HEK293 (cell line): ENCODE measurements at regions not wholly inside any gene's neighbourhood (a gene's known extent, or its start where the extent isn't known, plus 50 kb on each side); places are given as distances from the start of the nearest gene placed in this dataset.

Source experiments
- CTCF ChIA-PET: fragments of 350-600 bp; formaldehyde crosslinking; extraction: SDS; loops from one replicate; lab custom pipeline; 2021; ENCODE audit warnings: antibody characterized with exemption; lab: Yijun Ruan, JAX
- POLR2A ChIA-PET: fragments of 300-600 bp; formaldehyde crosslinking; extraction: SDS; loops from one replicate; lab custom pipeline; 2020; ENCODE audit warnings: antibody characterized with exemption, inconsistent platforms; lab: Yijun Ruan, JAX
- H3K27ac ChIP-seq: fragments of 200-500 bp; sonication (Bioruptor generic); 2 replicates; pipeline ENCODE4 v1.5.1; 2014; ENCODE audit warnings: low read depth, low read length, control low read depth, inconsistent platforms; ENCODE audit errors: extremely low read depth
- H3K36me3 ChIP-seq, 2 experiments: fragments of 200-500 bp in 1 of 2; sonication (Bioruptor generic) in 1 of 2; 1 replicate in 1 of 2; 2 replicates in 1 of 2; pipeline ENCODE4 v1.5.1; 2014 to 2017; ENCODE audit warnings: inconsistent platforms in 2 of 2, low read length in 2 of 2; ENCODE audit not compliant: control insufficient read depth in 2 of 2, insufficient read depth in 1 of 2
- H3K4me1 ChIP-seq: fragments of 200-500 bp; sonication (Bioruptor generic); 2 replicates; pipeline ENCODE4 v1.5.1; 2014; ENCODE audit warnings: mild to moderate bottlenecking, low read length, inconsistent platforms; ENCODE audit not compliant: control insufficient read depth, insufficient read depth
- H3K4me3 ChIP-seq: 2 replicates; pipeline ENCODE4 v1.5.1; 2011; ENCODE audit warnings: low read depth, mild to moderate bottlenecking, control low read depth, low read length, moderate library complexity
- H3K9me3 ChIP-seq: fragments of 200-500 bp; sonication (Bioruptor generic); 2 replicates; pipeline ENCODE4 v1.5.1; 2014; ENCODE audit warnings: low read depth, low read length, inconsistent platforms; ENCODE audit not compliant: control insufficient read depth, insufficient read depth
- CTCF ChIP-seq: fragments of 450-650 bp; formaldehyde crosslinking; IDR thresholded peaks from 2 replicates; pipeline ENCODE4 v1.5.1; 2016; ENCODE audit warnings: missing biosample characterization, missing genetic modification characterization
- FEZF1 ChIP-seq: fragments of 450-650 bp; formaldehyde crosslinking; IDR thresholded peaks from 2 replicates; pipeline ENCODE4 v1.5.1; 2016; ENCODE audit warnings: missing biosample characterization, missing genetic modification characterization
- MEIS1 ChIP-seq: sonication (generic); formaldehyde crosslinking; IDR thresholded peaks from 2 replicates; pipeline ENCODE4 v1.8.1; 2022; ENCODE audit warnings: missing genetic modification reagents, mild to moderate bottlenecking, borderline replicate concordance
- OSR2 ChIP-seq: fragments of 450-650 bp; formaldehyde crosslinking; IDR thresholded peaks from 2 replicates; pipeline ENCODE4 v1.5.1; 2016; ENCODE audit warnings: missing biosample characterization, missing genetic modification characterization
- PATZ1 ChIP-seq: fragments of 450-650 bp; formaldehyde crosslinking; IDR thresholded peaks from 2 replicates; pipeline ENCODE4 v1.5.1; 2016; ENCODE audit warnings: missing biosample characterization, missing genetic modification characterization
- REPIN1 ChIP-seq: fragments of 450-650 bp; formaldehyde crosslinking; IDR thresholded peaks from 2 replicates; pipeline ENCODE4 v1.5.1; 2017; ENCODE audit warnings: missing biosample characterization, missing genetic modification characterization, low read depth
- WT1 ChIP-seq: fragments of 450-650 bp; formaldehyde crosslinking; IDR thresholded peaks from 2 replicates; pipeline ENCODE4 v1.5.1; 2016; ENCODE audit warnings: missing biosample characterization, missing genetic modification characterization
- ZNF121 ChIP-seq: fragments of 450-650 bp; formaldehyde crosslinking; IDR thresholded peaks from 2 replicates; pipeline ENCODE4 v1.5.1; 2016; ENCODE audit warnings: missing biosample characterization, missing genetic modification characterization
- ZNF24 ChIP-seq: fragments of 450-650 bp; formaldehyde crosslinking; IDR thresholded peaks from 2 replicates; pipeline ENCODE4 v1.5.1; 2016; ENCODE audit warnings: missing biosample characterization, missing genetic modification characterization
- ZNF404 ChIP-seq: fragments of 450-650 bp; formaldehyde crosslinking; IDR thresholded peaks from 2 replicates; pipeline ENCODE4 v1.5.1; 2017; ENCODE audit warnings: missing biosample characterization, missing genetic modification characterization
- ZNF449 ChIP-seq: fragments of 450-650 bp; formaldehyde crosslinking; IDR thresholded peaks from 2 replicates; pipeline ENCODE4 v1.5.1; 2017; ENCODE audit warnings: missing biosample characterization, mild to moderate bottlenecking, missing genetic modification characterization, moderate library complexity
- ZNF513 ChIP-seq: fragments of 450-650 bp; IDR thresholded peaks from 2 replicates; pipeline ENCODE4 v1.5.1; 2018; ENCODE audit warnings: missing biosample characterization, missing genetic modification characterization
- ZNF521 ChIP-seq: fragments of 450-650 bp; formaldehyde crosslinking; IDR thresholded peaks from 2 replicates; pipeline ENCODE4 v1.5.1; 2017; ENCODE audit warnings: missing biosample characterization, mild to moderate bottlenecking, missing genetic modification characterization
- ZNF530 ChIP-seq: fragments of 450-650 bp; formaldehyde crosslinking; IDR thresholded peaks from 2 replicates; pipeline ENCODE4 v1.5.1; 2016; ENCODE audit warnings: low read depth, missing biosample characterization, missing genetic modification characterization
- ZNF549 ChIP-seq: fragments of 450-650 bp; IDR thresholded peaks from 2 replicates; pipeline ENCODE4 v1.5.1; 2018; ENCODE audit warnings: missing biosample characterization, missing genetic modification characterization, mild to moderate bottlenecking, inconsistent platforms, moderate library complexity
- ZNF645 ChIP-seq: fragments of 450-650 bp; formaldehyde crosslinking; IDR thresholded peaks from 2 replicates; pipeline ENCODE4; 2016; ENCODE audit warnings: missing biosample characterization, missing genetic modification characterization
- ZNF664 ChIP-seq: fragments of 450-650 bp; formaldehyde crosslinking; IDR thresholded peaks from 2 replicates; pipeline ENCODE4 v1.5.1; 2016; ENCODE audit warnings: missing biosample characterization, missing genetic modification characterization
- ZNF837 ChIP-seq: fragments of 450-650 bp; formaldehyde crosslinking; IDR thresholded peaks from 2 replicates; pipeline ENCODE4 v1.5.1; 2016; ENCODE audit warnings: missing biosample characterization, missing genetic modification characterization
- ZXDB ChIP-seq: fragments of 450-650 bp; formaldehyde crosslinking; IDR thresholded peaks from 2 replicates; pipeline ENCODE4 v1.5.1; 2016; ENCODE audit warnings: missing biosample characterization, missing genetic modification characterization

- no peak for TF ChIP-seq CTCF (tag by site-specific recombination)
- TF ChIP-seq ZNF549: no peak
Observed at GRCh38 chr2:161481619-161482018, 65.5 kb downstream of the TBR1 start (continued).

GRCh38 chr2:161484061-161484460 lies 68.0 kb downstream of the TBR1 start:
- Histone ChIP-seq H3K4me3 (no peak overlapping the region), H3K9me3 (no peaks in the 10 kb centered on the region), H3K4me1 (no peaks in the 10 kb centered on the region), H3K36me3 (no peaks in the 10 kb centered on the region), H3K27ac (no peak overlapping the region)
- TF ChIP-seq ZNF24 (tag by site-specific recombination) (no peak), OSR2 (tag by site-specific recombination) (no peak), ZNF837 (tag by site-specific recombination) (no peak), FEZF1 (tag by site-specific recombination) (no peak), MEIS1 (CRISPR knock-in tag) (no peak), ZXDB (tag by site-specific recombination) (no peak), ZNF664 (tag by site-specific recombination) (no peak), PATZ1 (tag by site-specific recombination) (no peak), ZNF513 (tag by site-specific recombination) (no peak), ZNF530 (tag by site-specific recombination) (no peak), ZNF449 (tag by site-specific recombination) (no peak), ZNF121 (no peak), WT1 (tag by site-specific recombination) (no peak), ZNF521 (no peak), ZNF645 (no peak)
- CTCF ChIA-PET: no interaction called here
- POLR2A ChIA-PET: no interaction called here

GRCh38 chr2:161486111-161486510 lies 70.0 kb downstream of the TBR1 start:
- H3K9me3 ChIP-seq: no peaks in the 10 kb centered on the region
- CTCF ChIA-PET: no interaction called here
- no peak for TF ChIP-seq ZNF404
- TF ChIP-seq REPIN1 (tag by site-specific recombination): no peak
- no peak overlapping the region for H3K27ac ChIP-seq
- no peaks in the 10 kb centered on the region for H3K4me1 ChIP-seq
- POLR2A ChIA-PET: no interaction called here
- no peak overlapping the region for H3K4me3 ChIP-seq
- no peaks in the 10 kb centered on the region for H3K36me3 ChIP-seq
